Upper lobe of right lung (tissue), 1 donor: ENCODE measurements at regions not wholly inside any gene's neighbourhood (a gene's known extent, or its start where the extent isn't known, plus 50 kb on each side); places are given as distances from the start of the nearest gene placed in this dataset.

Experiments
- ATAC-seq: fragments of 200-7000 bp; cut with Tn5 transposase; one replicate; pipeline ENCODE4 v1.9.1; 2020; ENCODE audit warnings: mild to moderate bottlenecking, moderate library complexity
- DNase-seq: peaks from one replicate; pipeline ENCODE4 v3.0.0-alpha.2; 2020
- H3K27ac ChIP-seq: fragments of 200-600 bp; one replicate; pipeline ENCODE4 v1.8.0; 2022
- H3K27me3 ChIP-seq: fragments of 200-600 bp; one replicate; pipeline ENCODE4 v1.8.0; 2022; ENCODE audit warnings: mild to moderate bottlenecking
- H3K36me3 ChIP-seq: fragments of 200-600 bp; one replicate; pipeline ENCODE4 v1.8.0; 2022
- H3K4me1 ChIP-seq: fragments of 200-600 bp; one replicate; pipeline ENCODE4 v1.8.0; 2022
- H3K4me3 ChIP-seq: fragments of 200-600 bp; one replicate; pipeline ENCODE4 v1.8.0; 2022; ENCODE audit warnings: mild to moderate bottlenecking
- H3K9me3 ChIP-seq: fragments of 200-600 bp; one replicate; pipeline ENCODE4 v1.8.0; 2022
- intact Hi-C: fragments of 100-400 bp; cut with DNase I; formaldehyde crosslinking; loops from one replicate; pipeline ENCODE4 v1.11.0; 2022
- TF ChIP-seq, protein P1 (sequence below): fragments of 200-600 bp; IDR thresholded peaks from one replicate; pipeline ENCODE4 v1.8.0; 2022; ENCODE audit warnings: antibody characterized with exemption
- donor health status: DM: no; HTN: yes; CAD: no; lungs with severe emphysema.

DNA sequence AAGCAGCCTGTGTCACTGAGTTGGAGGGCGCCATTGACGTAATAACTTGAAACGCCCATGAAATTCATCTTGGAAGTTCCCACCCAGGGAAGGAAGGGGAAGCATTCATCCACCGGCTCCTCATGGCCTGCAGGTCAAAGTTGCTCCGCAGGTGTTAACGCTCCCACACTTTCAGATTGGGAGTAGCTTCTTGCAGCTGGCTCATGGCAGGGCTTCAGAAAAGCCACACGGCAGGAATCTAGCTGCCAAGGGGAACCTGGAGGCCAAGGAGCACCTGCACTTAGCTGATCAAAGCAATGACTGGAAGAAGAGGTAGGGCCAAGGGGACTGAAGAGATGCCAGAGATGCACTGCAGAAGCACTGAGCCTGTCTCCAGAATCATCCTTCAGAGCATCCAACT lies 203.2 kb downstream of the ARHGAP12 start:
- DNase-seq, result no peak
- intact Hi-C loops, result no loop called here
- Histone ChIP-seq H3K27me3 (no peaks in the 10 kb centered on the region), H3K9me3 (no peaks in the 10 kb centered on the region), H3K27ac (no peak overlapping the region), H3K36me3 (no peaks in the 10 kb centered on the region), H3K4me3 (no peak overlapping the region), H3K4me1 (no peaks in the 10 kb centered on the region)
- no peak for ATAC-seq
- TF ChIP-seq, protein P1, sequence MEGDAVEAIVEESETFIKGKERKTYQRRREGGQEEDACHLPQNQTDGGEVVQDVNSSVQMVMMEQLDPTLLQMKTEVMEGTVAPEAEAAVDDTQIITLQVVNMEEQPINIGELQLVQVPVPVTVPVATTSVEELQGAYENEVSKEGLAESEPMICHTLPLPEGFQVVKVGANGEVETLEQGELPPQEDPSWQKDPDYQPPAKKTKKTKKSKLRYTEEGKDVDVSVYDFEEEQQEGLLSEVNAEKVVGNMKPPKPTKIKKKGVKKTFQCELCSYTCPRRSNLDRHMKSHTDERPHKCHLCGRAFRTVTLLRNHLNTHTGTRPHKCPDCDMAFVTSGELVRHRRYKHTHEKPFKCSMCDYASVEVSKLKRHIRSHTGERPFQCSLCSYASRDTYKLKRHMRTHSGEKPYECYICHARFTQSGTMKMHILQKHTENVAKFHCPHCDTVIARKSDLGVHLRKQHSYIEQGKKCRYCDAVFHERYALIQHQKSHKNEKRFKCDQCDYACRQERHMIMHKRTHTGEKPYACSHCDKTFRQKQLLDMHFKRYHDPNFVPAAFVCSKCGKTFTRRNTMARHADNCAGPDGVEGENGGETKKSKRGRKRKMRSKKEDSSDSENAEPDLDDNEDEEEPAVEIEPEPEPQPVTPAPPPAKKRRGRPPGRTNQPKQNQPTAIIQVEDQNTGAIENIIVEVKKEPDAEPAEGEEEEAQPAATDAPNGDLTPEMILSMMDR, result no peak

DNA sequence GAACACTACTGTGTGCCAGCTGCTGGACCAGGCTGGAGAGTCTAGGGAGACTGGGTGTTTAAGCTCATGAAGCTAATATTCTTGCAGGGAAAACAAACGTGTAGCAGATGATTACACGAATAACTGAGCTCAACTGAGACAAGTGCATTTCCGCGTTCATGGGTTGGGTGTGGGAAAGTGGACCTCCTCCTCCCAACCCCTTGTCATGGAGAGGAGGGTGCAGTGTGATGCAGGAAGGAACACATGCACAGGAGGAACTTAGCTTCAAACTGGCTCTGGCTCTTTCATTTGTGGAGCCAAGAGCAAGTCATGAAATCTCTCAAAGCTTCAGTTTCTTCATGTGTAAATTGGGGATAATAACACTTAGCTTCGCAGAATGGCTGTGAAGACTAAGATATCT lies 204.3 kb downstream of the ARHGAP12 start:
- Histone ChIP-seq H3K4me1 (no peaks in the 10 kb centered on the region), H3K9me3 (no peaks in the 10 kb centered on the region), H3K27ac (no peak overlapping the region), H3K27me3 (no peaks in the 10 kb centered on the region), H3K4me3 (no peak overlapping the region), H3K36me3 (no peaks in the 10 kb centered on the region)
- ATAC-seq (no peak), DNase-seq (no peak)
- intact Hi-C loops, result no loop called here
- TF ChIP-seq, protein P1, result no peak

GRCh38 chr10:31723106-31723750 lies 205.4 kb downstream of the ARHGAP12 start:
- TF ChIP-seq, protein P1, result no peak
- no peaks in the 10 kb centered on the region for H3K9me3 ChIP-seq
- no peaks in the 10 kb centered on the region for H3K27me3 ChIP-seq
- no peak overlapping the region for H3K27ac ChIP-seq
- intact Hi-C loops, result no loop called here
- H3K36me3 ChIP-seq, result no peaks in the 10 kb centered on the region
- DNase-seq, result no peak
- H3K4me3 ChIP-seq, result no peak overlapping the region
- no peak for ATAC-seq
- no peaks in the 10 kb centered on the region for H3K4me1 ChIP-seq

- Histone ChIP-seq H3K36me3 (no peaks in the 10 kb centered on the region), H3K9me3 (no peaks in the 10 kb centered on the region), H3K4me3 (no peak overlapping the region), H3K27ac (no peak overlapping the region), H3K4me1 (no peaks in the 10 kb centered on the region), H3K27me3 (no peaks in the 10 kb centered on the region)
- TF ChIP-seq, protein P1, result no peak
- ATAC-seq, result no peak
- DNase-seq, result no peak
- intact Hi-C loops, result no loop called here
Measured at GRCh38 chr10:31721096-31721495, 207.5 kb downstream of the ARHGAP12 start.

GRCh38 chr10:31720546-31720945 lies 208.1 kb downstream of the ARHGAP12 start:
- Histone ChIP-seq H3K4me3 (no peak overlapping the region), H3K27me3 (no peaks in the 10 kb centered on the region), H3K36me3 (no peaks in the 10 kb centered on the region), H3K27ac (no peak overlapping the region), H3K4me1 (no peaks in the 10 kb centered on the region), H3K9me3 (no peaks in the 10 kb centered on the region)
- DNase-seq (no peak), ATAC-seq (no peak)
- TF ChIP-seq, protein P1, result no peak
- intact Hi-C loops, result no loop called here

DNA sequence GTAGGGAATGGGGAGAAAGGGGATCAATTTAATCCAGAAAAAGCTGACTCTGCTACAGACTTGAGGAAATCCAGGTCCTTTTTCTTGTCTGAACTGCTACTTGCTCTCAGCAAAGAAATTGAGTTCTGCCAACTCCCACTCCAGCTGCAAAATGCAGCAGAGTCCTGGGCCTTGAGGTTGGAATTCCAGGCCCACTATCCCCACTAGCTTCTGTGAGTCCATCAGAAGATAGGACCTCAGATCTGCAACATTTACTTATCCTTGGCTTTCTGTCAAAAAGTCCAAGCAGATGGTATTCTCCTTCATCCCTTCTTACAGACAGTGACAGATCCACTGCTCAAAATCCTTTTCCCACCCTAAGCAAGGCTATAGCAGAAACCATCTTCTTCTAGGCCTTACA lies 219.2 kb downstream of the ARHGAP12 start:
- intact Hi-C loops, result no loop called here
- DNase-seq, result no peak
- Histone ChIP-seq H3K36me3 (no peaks in the 10 kb centered on the region), H3K9me3 (no peaks in the 10 kb centered on the region), H3K4me3 (no peak overlapping the region), H3K27me3 (no peaks in the 10 kb centered on the region), H3K27ac (no peak overlapping the region), H3K4me1 (peaks cover 37% of the 10 kb centered on the region)
- no peak for ATAC-seq
- TF ChIP-seq, protein P1, result no peak
